ENCODE measurements at regions not wholly inside any gene's neighbourhood (a gene's known extent, or its start where the extent isn't known, plus 50 kb on each side); places are given as distances from the start of the nearest gene placed in this dataset.

DNA sequence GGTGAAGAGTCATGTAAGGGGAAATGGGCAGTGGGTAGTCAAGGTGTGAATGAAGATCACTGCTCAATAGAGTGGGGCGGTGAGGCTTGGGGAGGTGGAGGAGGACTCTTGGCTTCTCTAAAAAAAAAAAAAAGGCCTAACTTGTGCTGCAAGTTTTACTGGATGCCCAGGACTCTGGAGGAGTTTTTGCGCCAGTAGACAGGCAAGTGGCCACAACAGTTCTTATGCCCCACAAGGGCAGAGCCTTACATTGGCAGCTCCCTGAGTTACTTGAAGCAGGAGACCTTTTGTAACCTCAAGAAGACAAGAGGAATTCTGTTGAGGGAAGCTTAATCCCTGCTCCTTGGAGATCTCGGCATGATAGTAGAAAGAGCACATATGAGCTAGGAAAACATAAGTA, 54.9 kb upstream of the PPP2R5A start:
- H3K9me3 ChIP-seq (ENCODE audit: control insufficient read depth in 2 of 3, insufficient read depth in 1 of 3, low read length in 3 of 3), result no peaks in the 10 kb centered on the region
- peaks cover 0 to 27% (median 22%) of the 10 kb centered on the region in 3 donors for H3K4me1 ChIP-seq (ENCODE audit: control insufficient read depth in 2 of 3, insufficient read depth in 2 of 3, low read depth in 1 of 3, low read length in 3 of 3)
- TF ChIP-seq, protein P1, sequence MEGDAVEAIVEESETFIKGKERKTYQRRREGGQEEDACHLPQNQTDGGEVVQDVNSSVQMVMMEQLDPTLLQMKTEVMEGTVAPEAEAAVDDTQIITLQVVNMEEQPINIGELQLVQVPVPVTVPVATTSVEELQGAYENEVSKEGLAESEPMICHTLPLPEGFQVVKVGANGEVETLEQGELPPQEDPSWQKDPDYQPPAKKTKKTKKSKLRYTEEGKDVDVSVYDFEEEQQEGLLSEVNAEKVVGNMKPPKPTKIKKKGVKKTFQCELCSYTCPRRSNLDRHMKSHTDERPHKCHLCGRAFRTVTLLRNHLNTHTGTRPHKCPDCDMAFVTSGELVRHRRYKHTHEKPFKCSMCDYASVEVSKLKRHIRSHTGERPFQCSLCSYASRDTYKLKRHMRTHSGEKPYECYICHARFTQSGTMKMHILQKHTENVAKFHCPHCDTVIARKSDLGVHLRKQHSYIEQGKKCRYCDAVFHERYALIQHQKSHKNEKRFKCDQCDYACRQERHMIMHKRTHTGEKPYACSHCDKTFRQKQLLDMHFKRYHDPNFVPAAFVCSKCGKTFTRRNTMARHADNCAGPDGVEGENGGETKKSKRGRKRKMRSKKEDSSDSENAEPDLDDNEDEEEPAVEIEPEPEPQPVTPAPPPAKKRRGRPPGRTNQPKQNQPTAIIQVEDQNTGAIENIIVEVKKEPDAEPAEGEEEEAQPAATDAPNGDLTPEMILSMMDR (IDR thresholded peaks at IDR 0.05; ENCODE audit: borderline replicate concordance, extremely low read depth, insufficient read depth), result no peak
- H3K9ac ChIP-seq (ENCODE audit: low read length in 3 of 3), result no peak overlapping the region
- H3K27ac ChIP-seq (ENCODE audit: low read depth in 2 of 2, low read length in 2 of 2), result no peak overlapping the region
- no peaks in the 10 kb centered on the region for H3K27me3 ChIP-seq (ENCODE audit: control insufficient read depth, insufficient read depth, low read length)
- FAIRE-seq, result no peak
- no peak for DNase-seq
- no peak overlapping the region for H3K4me3 ChIP-seq (ENCODE audit: low read length in 3 of 3)
- H3K36me3 ChIP-seq (ENCODE audit: control insufficient read depth in 2 of 3, insufficient read depth in 3 of 3, low read length in 3 of 3), result no peaks in the 10 kb centered on the region
- intact Hi-C loops (cut with DNase I), result no loop called here

DNA sequence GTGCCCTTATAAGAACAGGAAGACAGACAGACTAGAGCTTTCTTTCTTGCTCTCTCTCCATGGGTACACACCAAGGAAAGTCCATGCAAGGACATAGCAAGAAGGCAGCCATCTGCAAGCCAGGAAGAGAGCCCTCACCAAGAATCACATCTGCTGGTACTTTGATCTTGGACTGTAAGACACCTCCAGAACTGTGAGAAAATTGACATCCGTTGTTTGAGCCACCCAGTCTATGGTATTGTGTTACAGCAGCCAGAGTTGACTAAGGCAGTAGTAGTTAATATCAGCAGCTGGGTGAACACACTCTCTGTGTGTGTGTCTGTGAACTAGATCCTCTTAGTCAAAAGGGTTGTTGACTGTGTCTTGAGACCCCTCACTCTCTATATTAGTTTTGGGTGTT, 53.8 kb upstream of the PPP2R5A start:
- no peak overlapping the region for H3K27ac ChIP-seq (ENCODE audit: low read depth in 2 of 2, low read length in 2 of 2)
- no peak overlapping the region for H3K9ac ChIP-seq (ENCODE audit: low read length in 3 of 3)
- no peaks in the 10 kb centered on the region for H3K36me3 ChIP-seq (ENCODE audit: control insufficient read depth in 2 of 3, insufficient read depth in 3 of 3, low read length in 3 of 3)
- H3K4me1 ChIP-seq (ENCODE audit: control insufficient read depth in 2 of 3, insufficient read depth in 2 of 3, low read depth in 1 of 3, low read length in 3 of 3), result peaks cover 0 to 16% (median 14%) of the 10 kb centered on the region in 3 donors
- no peaks in the 10 kb centered on the region for H3K27me3 ChIP-seq (ENCODE audit: control insufficient read depth, insufficient read depth, low read length)
- intact Hi-C loops (cut with DNase I), result no loop called here
- no peak overlapping the region for H3K4me3 ChIP-seq (ENCODE audit: low read length in 3 of 3)
- no peak for DNase-seq
- no peak for FAIRE-seq
- TF ChIP-seq, protein P1 (IDR thresholded peaks at IDR 0.05; ENCODE audit: borderline replicate concordance, extremely low read depth, insufficient read depth), result no peak
- H3K9me3 ChIP-seq (ENCODE audit: control insufficient read depth in 2 of 3, insufficient read depth in 1 of 3, low read length in 3 of 3), result no peaks in the 10 kb centered on the region

DNA sequence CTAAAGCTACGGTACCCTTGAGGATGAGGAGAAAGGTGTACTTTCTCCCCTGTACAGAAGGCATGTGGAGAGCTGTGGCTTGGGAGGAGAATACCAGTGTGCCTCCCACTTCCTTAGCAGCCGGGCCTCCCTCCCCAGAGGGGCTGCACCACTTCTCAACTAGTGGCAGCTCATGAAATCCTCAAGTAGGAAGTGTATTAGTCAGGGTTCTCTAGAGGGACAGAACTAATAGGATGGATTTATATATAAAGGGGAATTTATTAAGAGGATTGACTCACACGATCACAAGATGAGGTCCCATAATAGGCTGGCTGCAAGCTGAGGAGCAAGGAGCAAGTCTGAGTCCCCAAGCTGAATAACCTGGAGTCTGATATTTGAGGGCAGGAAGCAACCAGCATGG, 53.1 kb upstream of the PPP2R5A start:
- Histone ChIP-seq H3K36me3 (ENCODE audit: control insufficient read depth in 2 of 3, insufficient read depth in 3 of 3, low read length in 3 of 3) (no peaks in the 10 kb centered on the region), H3K27ac (ENCODE audit: low read depth in 2 of 2, low read length in 2 of 2) (no peak overlapping the region), H3K4me1 (ENCODE audit: control insufficient read depth in 2 of 3, insufficient read depth in 2 of 3, low read depth in 1 of 3, low read length in 3 of 3) (peaks cover 0 to 18% (median 14%) of the 10 kb centered on the region in 3 donors), H3K9ac (ENCODE audit: low read length in 3 of 3) (no peak overlapping the region), H3K4me3 (ENCODE audit: low read length in 3 of 3) (no peak overlapping the region), H3K27me3 (ENCODE audit: control insufficient read depth, insufficient read depth, low read length) (no peaks in the 10 kb centered on the region), H3K9me3 (ENCODE audit: control insufficient read depth in 2 of 3, insufficient read depth in 1 of 3, low read length in 3 of 3) (no peaks in the 10 kb centered on the region)
- FAIRE-seq (no peak), DNase-seq (no peak)
- TF ChIP-seq, protein P1 (IDR thresholded peaks at IDR 0.05; ENCODE audit: borderline replicate concordance, extremely low read depth, insufficient read depth), result no peak
- intact Hi-C loops (cut with DNase I), result no loop called here

DNA sequence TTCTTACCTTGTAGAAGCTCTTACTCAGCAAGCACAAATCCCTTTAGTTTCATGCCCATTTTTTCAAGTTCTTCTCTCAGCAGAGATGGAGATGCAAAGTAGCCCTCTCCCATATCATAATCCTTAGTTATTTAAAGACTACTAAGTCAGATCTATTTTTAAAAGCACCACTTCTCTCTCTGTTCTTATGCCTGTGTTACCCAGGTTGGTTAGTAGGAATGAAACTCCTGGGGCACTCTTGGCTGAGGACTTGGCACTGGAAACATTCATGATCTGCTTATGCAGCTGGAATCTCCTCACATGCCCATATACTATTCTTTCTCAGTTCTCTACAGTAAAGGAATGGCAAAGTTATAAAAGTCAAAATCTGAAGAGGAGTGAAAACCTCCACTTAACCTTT, 51.9 kb upstream of the PPP2R5A start:
- Histone ChIP-seq H3K4me1 (ENCODE audit: control insufficient read depth in 2 of 3, insufficient read depth in 2 of 3, low read depth in 1 of 3, low read length in 3 of 3) (peaks cover 0 to 13% (median 10%) of the 10 kb centered on the region in 3 donors), H3K27me3 (ENCODE audit: control insufficient read depth, insufficient read depth, low read length) (no peaks in the 10 kb centered on the region), H3K36me3 (ENCODE audit: control insufficient read depth in 2 of 3, insufficient read depth in 3 of 3, low read length in 3 of 3) (no peaks in the 10 kb centered on the region), H3K4me3 (ENCODE audit: low read length in 3 of 3) (no peak overlapping the region), H3K9ac (ENCODE audit: low read length in 3 of 3) (no peak overlapping the region), H3K9me3 (ENCODE audit: control insufficient read depth in 2 of 3, insufficient read depth in 1 of 3, low read length in 3 of 3) (no peaks in the 10 kb centered on the region), H3K27ac (ENCODE audit: low read depth in 2 of 2, low read length in 2 of 2) (peak overlapping the region in 1 of 2 donors; percentile 66)
- FAIRE-seq (no peak), DNase-seq (no peak)
- TF ChIP-seq, protein P1 (IDR thresholded peaks at IDR 0.05; ENCODE audit: borderline replicate concordance, extremely low read depth, insufficient read depth), result no peak
- intact Hi-C loops (cut with DNase I), result no loop called here

Measured in kidney (tissue), 13 donors.